ENCODE measurements at regions not wholly inside any gene's neighbourhood (a gene's known extent, or its start where the extent isn't known, plus 50 kb on each side); places are given as distances from the start of the nearest gene placed in this dataset.

GRCh38 chr7:131145026-131145425, 182.7 kb upstream of the MKLN1 start:
- TF ChIP-seq CTCF (IDR thresholded peaks at IDR 0.05) = no peak
- no peak for TF ChIP-seq POLR2A (IDR thresholded peaks at IDR 0.05)
- TF ChIP-seq EP300 (IDR thresholded peaks at IDR 0.05) = no peak
- no peak for TF ChIP-seq POLR2AphosphoS5 (IDR thresholded peaks at IDR 0.05)

Measured in upper lobe of left lung (tissue), 4 donors.